SK-N-SH (cell line): ENCODE measurements at regions not wholly inside any gene's neighbourhood (a gene's known extent, or its start where the extent isn't known, plus 50 kb on each side); places are given as distances from the start of the nearest gene placed in this dataset.

Experiments used
- CTCF ChIA-PET: fragments of 300-600, 350-600 bp; formaldehyde crosslinking; extraction: SDS; loops from one replicate; lab custom pipeline; 2021; lab: Yijun Ruan, JAX
- POLR2A ChIA-PET: fragments of 350-600 bp; sonication (Branson Sonifier 250); formaldehyde crosslinking; extraction: SDS; loops from one replicate; lab custom pipeline; 2020; ENCODE audit warnings: antibody characterized with exemption, inconsistent platforms; lab: Yijun Ruan, JAX
- DNase-seq: peaks from one replicate; pipeline ENCODE4 v3.0.0; 2012
- H2AFZ ChIP-seq: fragments of 200-600 bp; sonication (generic); 2 replicates; pipeline ENCODE4 v1.8.1; 2016; ENCODE audit warnings: antibody characterized with exemption, mild to moderate bottlenecking, low read depth
- H3F3A ChIP-seq: fragments of 200-600 bp; sonication (generic); replicated peaks from 2 replicates; pipeline ENCODE3; 2016; ENCODE audit warnings: antibody characterized with exemption, mild to moderate bottlenecking; ENCODE audit not compliant: insufficient read depth
- H3K27ac ChIP-seq, 2 experiments: fragments of 200-500 bp in 1 of 2; fragments of 200-600 bp in 1 of 2; sonication (Bioruptor generic) in 1 of 2; sonication (generic), shearing (Covaris generic) in 1 of 2; 2 replicates each; pipeline versions ENCODE4 v1.5.1 to v1.6.1; 2014 to 2016; ENCODE audit warnings: low read depth in 2 of 2, inconsistent platforms in 1 of 2, low read length in 1 of 2, mild to moderate bottlenecking in 1 of 2, mixed read lengths in 1 of 2
- H3K27me3 ChIP-seq: fragments of 200-600 bp; sonication (generic), shearing (Covaris generic); 2 replicates; pipeline ENCODE4 v1.6.1; 2016; ENCODE audit warnings: mixed run types; ENCODE audit not compliant: insufficient read depth
- H3K36me3 ChIP-seq, 2 experiments: fragments of 200-500 bp in 1 of 2; fragments of 200-600 bp in 1 of 2; sonication (Bioruptor generic) in 1 of 2; sonication (generic) in 1 of 2; replicated peaks in 1 of 2; 2 replicates each; pipeline versions ENCODE3 to v1.5.1; 2014 to 2016; ENCODE audit warnings: low read length in 1 of 2, mild to moderate bottlenecking in 1 of 2; ENCODE audit not compliant: insufficient read depth in 2 of 2, control insufficient read depth in 1 of 2
- H3K4me1 ChIP-seq, 2 experiments: fragments of 200-500 bp in 1 of 2; fragments of 200-600 bp in 1 of 2; sonication (Bioruptor generic) in 1 of 2; sonication (generic), shearing (Covaris generic) in 1 of 2; 2 replicates each; pipeline versions ENCODE4 v1.5.1 to v1.6.1; 2014 to 2016; ENCODE audit warnings: low read depth in 1 of 2, low read length in 1 of 2, mixed run types in 1 of 2; ENCODE audit not compliant: insufficient read depth in 2 of 2, control insufficient read depth in 1 of 2
- H3K4me2 ChIP-seq: fragments of 200-600 bp; sonication (generic), shearing (Covaris generic); 2 replicates; pipeline ENCODE4 v1.6.1; 2017; ENCODE audit warnings: mixed run types
- H3K4me3 ChIP-seq, 2 experiments: fragments of 200-500 bp in 1 of 2; fragments of 200-600 bp in 1 of 2; sonication (Bioruptor generic) in 1 of 2; sonication (generic), shearing (Covaris generic) in 1 of 2; 2 replicates each; pipeline versions ENCODE4 v1.5.1 to v1.8.1; 2014 to 2016; ENCODE audit warnings: low read depth in 2 of 2, inconsistent platforms in 1 of 2, low read length in 1 of 2, mild to moderate bottlenecking in 1 of 2, mixed read lengths in 1 of 2, moderate library complexity in 1 of 2
- H3K79me2 ChIP-seq: fragments of 200-600 bp; sonication (generic); 2 replicates; pipeline ENCODE4 v1.8.1; 2017; ENCODE audit warnings: mild to moderate bottlenecking; ENCODE audit not compliant: insufficient read depth
- H3K9ac ChIP-seq: fragments of 200-600 bp; sonication (generic); 2 replicates; pipeline ENCODE4 v1.6.1; 2017; ENCODE audit warnings: mixed run types
- H3K9me2 ChIP-seq: fragments of 200-600 bp; sonication (generic); 2 replicates; pipeline ENCODE4 v1.6.1; 2017; ENCODE audit warnings: mixed run types
- H3K9me3 ChIP-seq: fragments of 200-600 bp; sonication (generic); 2 replicates; pipeline ENCODE4 v1.6.1; 2017; ENCODE audit warnings: mixed run types, mild to moderate bottlenecking, moderate library complexity
- H4K20me1 ChIP-seq: fragments of 200-600 bp; sonication (generic); 2 replicates; pipeline ENCODE4 v1.6.1; 2017; ENCODE audit warnings: mild to moderate bottlenecking, mixed run types; ENCODE audit not compliant: insufficient read depth
- EZH2phosphoT487 ChIP-seq: fragments of 200-600 bp; sonication (generic); IDR thresholded peaks from 2 replicates; pipeline ENCODE4 v1.6.1; 2017; ENCODE audit warnings: low read depth, mixed run types, mild to moderate bottlenecking, antibody characterized with exemption, moderate library complexity, borderline replicate concordance
- MEF2A ChIP-seq: IDR thresholded peaks from 2 replicates; pipeline ENCODE4 v1.4.0; 2012; ENCODE audit warnings: low read depth, borderline replicate concordance
- POLR2AphosphoS5 ChIP-seq: IDR thresholded peaks from 2 replicates; pipeline ENCODE4 v1.6.1; 2012; ENCODE audit warnings: low read depth, low read length
- TAF1 ChIP-seq: IDR thresholded peaks from 2 replicates; pipeline ENCODE4 v1.6.1; 2012; ENCODE audit warnings: low read depth, mild to moderate bottlenecking, low read length, moderate library complexity, borderline replicate concordance
- TEAD4 ChIP-seq: IDR thresholded peaks from 2 replicates; pipeline ENCODE4 v1.4.0; 2012; ENCODE audit warnings: mild to moderate bottlenecking, borderline replicate concordance; ENCODE audit not compliant: insufficient read depth
- WGBS: methylation state at CpG from one replicate; pipeline ENCODE4 v1.1.6; 2017; ENCODE audit warnings: low lambda C conversion rate; 5-methylcytosine and 5-hydroxymethylcytosine counted together
- TF ChIP-seq, protein P1 (sequence below): fragments of 150-350 bp; IDR thresholded peaks from 2 replicates; pipeline ENCODE4 v1.6.1; 2017; ENCODE audit warnings: antibody characterized with exemption, low read length, low read depth, borderline replicate concordance
- TF ChIP-seq, protein P2 (sequence below): fragments of 200-600 bp; sonication (generic); IDR thresholded peaks from 2 replicates; pipeline ENCODE4 v1.6.1; 2017; ENCODE audit warnings: antibody characterized with exemption, mild to moderate bottlenecking, moderate library complexity
- TF ChIP-seq, protein P3 (sequence below): IDR thresholded peaks from 2 replicates; pipeline ENCODE4 v1.6.1; 2012; ENCODE audit warnings: mild to moderate bottlenecking, low read depth, low read length, moderate library complexity
- TF ChIP-seq, protein P4 (sequence below): fragments of 150-350 bp; IDR thresholded peaks from 2 replicates; pipeline ENCODE4 v1.6.1; 2016; ENCODE audit warnings: mild to moderate bottlenecking, low read depth, low read length
- TF ChIP-seq, protein P5 (sequence below): IDR thresholded peaks from 2 replicates; pipeline ENCODE4 v1.4.0; 2012; ENCODE audit warnings: low read depth, borderline replicate concordance

DNA sequence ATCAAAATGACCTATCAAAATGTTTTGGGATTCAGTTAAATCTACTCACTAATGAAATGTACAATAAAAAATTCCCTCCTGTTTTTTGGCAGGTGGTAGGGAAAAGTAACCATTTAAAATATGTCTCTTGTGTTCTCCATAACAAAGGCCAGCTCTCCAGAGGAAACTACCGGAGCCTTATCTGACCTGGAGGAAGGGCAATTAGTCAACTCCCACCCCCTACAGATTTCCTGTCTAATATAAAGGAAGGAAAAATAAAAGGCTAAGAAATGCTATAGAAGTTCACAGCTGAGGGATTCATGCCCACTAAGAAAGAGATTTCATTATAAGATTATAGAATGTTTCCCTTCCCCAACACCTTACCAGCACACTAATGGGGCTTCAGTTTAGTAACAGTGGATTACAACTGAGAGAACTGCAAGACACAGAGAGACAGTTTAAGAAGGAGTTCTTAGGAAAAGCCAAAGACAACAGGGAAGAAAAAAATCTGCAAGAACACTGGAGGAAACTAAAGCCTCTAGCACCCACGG, 376.5 kb upstream of the KCNMB2 start:
- Histone ChIP-seq H4K20me1 (no peaks in the 10 kb centered on the region), H3K79me2 (no peaks in the 10 kb centered on the region), H3K27ac (no peak overlapping the region), H3K9me2 (0 out of 2 replicates have a peak, but pooled peaks cover 4% of the 10 kb centered on the region), H3K27me3 (no peaks in the 10 kb centered on the region), H3K4me2 (no peak overlapping the region), H2AFZ (no peak overlapping the region), H3K36me3 (no peaks in the 10 kb centered on the region), H3F3A (no peaks in the 10 kb centered on the region), H3K9me3 (no peaks in the 10 kb centered on the region), H3K4me3 (no peak overlapping the region), H3K9ac (no peak overlapping the region), H3K4me1 (no peaks in the 10 kb centered on the region)
- WGBS, result 81% methylated on average over 2 of the region's 2 CpGs
- CTCF ChIA-PET, result no interaction called here
- TF ChIP-seq, protein P1, sequence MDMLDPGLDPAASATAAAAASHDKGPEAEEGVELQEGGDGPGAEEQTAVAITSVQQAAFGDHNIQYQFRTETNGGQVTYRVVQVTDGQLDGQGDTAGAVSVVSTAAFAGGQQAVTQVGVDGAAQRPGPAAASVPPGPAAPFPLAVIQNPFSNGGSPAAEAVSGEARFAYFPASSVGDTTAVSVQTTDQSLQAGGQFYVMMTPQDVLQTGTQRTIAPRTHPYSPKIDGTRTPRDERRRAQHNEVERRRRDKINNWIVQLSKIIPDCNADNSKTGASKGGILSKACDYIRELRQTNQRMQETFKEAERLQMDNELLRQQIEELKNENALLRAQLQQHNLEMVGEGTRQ, result no peak
- TF ChIP-seq, protein P2, sequence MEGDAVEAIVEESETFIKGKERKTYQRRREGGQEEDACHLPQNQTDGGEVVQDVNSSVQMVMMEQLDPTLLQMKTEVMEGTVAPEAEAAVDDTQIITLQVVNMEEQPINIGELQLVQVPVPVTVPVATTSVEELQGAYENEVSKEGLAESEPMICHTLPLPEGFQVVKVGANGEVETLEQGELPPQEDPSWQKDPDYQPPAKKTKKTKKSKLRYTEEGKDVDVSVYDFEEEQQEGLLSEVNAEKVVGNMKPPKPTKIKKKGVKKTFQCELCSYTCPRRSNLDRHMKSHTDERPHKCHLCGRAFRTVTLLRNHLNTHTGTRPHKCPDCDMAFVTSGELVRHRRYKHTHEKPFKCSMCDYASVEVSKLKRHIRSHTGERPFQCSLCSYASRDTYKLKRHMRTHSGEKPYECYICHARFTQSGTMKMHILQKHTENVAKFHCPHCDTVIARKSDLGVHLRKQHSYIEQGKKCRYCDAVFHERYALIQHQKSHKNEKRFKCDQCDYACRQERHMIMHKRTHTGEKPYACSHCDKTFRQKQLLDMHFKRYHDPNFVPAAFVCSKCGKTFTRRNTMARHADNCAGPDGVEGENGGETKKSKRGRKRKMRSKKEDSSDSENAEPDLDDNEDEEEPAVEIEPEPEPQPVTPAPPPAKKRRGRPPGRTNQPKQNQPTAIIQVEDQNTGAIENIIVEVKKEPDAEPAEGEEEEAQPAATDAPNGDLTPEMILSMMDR, result no peak
- no peak for TF ChIP-seq TEAD4
- TF ChIP-seq POLR2AphosphoS5, result no peak
- no peak for TF ChIP-seq EZH2phosphoT487
- TF ChIP-seq, protein P3, sequence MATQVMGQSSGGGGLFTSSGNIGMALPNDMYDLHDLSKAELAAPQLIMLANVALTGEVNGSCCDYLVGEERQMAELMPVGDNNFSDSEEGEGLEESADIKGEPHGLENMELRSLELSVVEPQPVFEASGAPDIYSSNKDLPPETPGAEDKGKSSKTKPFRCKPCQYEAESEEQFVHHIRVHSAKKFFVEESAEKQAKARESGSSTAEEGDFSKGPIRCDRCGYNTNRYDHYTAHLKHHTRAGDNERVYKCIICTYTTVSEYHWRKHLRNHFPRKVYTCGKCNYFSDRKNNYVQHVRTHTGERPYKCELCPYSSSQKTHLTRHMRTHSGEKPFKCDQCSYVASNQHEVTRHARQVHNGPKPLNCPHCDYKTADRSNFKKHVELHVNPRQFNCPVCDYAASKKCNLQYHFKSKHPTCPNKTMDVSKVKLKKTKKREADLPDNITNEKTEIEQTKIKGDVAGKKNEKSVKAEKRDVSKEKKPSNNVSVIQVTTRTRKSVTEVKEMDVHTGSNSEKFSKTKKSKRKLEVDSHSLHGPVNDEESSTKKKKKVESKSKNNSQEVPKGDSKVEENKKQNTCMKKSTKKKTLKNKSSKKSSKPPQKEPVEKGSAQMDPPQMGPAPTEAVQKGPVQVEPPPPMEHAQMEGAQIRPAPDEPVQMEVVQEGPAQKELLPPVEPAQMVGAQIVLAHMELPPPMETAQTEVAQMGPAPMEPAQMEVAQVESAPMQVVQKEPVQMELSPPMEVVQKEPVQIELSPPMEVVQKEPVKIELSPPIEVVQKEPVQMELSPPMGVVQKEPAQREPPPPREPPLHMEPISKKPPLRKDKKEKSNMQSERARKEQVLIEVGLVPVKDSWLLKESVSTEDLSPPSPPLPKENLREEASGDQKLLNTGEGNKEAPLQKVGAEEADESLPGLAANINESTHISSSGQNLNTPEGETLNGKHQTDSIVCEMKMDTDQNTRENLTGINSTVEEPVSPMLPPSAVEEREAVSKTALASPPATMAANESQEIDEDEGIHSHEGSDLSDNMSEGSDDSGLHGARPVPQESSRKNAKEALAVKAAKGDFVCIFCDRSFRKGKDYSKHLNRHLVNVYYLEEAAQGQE, result no peak
- TF ChIP-seq MEF2A, result no peak
- TF ChIP-seq, protein P4, sequence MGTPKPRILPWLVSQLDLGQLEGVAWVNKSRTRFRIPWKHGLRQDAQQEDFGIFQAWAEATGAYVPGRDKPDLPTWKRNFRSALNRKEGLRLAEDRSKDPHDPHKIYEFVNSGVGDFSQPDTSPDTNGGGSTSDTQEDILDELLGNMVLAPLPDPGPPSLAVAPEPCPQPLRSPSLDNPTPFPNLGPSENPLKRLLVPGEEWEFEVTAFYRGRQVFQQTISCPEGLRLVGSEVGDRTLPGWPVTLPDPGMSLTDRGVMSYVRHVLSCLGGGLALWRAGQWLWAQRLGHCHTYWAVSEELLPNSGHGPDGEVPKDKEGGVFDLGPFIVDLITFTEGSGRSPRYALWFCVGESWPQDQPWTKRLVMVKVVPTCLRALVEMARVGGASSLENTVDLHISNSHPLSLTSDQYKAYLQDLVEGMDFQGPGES, result no peak
- no peak for TF ChIP-seq TAF1
- TF ChIP-seq, protein P5, sequence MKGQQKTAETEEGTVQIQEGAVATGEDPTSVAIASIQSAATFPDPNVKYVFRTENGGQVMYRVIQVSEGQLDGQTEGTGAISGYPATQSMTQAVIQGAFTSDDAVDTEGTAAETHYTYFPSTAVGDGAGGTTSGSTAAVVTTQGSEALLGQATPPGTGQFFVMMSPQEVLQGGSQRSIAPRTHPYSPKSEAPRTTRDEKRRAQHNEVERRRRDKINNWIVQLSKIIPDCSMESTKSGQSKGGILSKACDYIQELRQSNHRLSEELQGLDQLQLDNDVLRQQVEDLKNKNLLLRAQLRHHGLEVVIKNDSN, result no peak
- POLR2A ChIA-PET, result no interaction called here
- no peak for DNase-seq
